ENCODE measurements at regions not wholly inside any gene's neighbourhood (a gene's known extent, or its start where the extent isn't known, plus 50 kb on each side); places are given as distances from the start of the nearest gene placed in this dataset.

DNA sequence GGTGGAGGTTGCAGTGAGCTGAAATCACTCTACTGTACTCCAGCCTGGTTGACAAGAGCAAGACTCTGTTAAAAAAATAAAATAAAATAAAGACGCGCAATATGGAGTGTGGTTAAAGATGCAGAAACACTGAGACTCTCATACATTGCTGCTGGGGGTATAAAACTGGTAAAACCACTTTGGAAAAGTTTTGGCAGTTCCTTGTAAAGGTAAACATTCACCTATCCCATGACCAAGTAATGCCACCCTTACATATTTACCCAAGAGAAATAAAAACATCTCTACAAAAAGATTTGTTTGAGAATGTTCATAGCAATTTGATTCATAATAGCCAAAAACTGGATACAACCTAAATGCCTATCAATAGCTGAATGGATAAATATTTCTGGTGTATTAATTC, 398.5 kb downstream of the PDCD6IP start:
- TF ChIP-seq, protein P1, sequence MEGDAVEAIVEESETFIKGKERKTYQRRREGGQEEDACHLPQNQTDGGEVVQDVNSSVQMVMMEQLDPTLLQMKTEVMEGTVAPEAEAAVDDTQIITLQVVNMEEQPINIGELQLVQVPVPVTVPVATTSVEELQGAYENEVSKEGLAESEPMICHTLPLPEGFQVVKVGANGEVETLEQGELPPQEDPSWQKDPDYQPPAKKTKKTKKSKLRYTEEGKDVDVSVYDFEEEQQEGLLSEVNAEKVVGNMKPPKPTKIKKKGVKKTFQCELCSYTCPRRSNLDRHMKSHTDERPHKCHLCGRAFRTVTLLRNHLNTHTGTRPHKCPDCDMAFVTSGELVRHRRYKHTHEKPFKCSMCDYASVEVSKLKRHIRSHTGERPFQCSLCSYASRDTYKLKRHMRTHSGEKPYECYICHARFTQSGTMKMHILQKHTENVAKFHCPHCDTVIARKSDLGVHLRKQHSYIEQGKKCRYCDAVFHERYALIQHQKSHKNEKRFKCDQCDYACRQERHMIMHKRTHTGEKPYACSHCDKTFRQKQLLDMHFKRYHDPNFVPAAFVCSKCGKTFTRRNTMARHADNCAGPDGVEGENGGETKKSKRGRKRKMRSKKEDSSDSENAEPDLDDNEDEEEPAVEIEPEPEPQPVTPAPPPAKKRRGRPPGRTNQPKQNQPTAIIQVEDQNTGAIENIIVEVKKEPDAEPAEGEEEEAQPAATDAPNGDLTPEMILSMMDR (IDR thresholded peaks at IDR 0.05; ENCODE audit: insufficient read depth, low read length, poor library complexity, severe bottlenecking): no peak
- TF ChIP-seq EZH2phosphoT487 (conservative IDR thresholded peaks at IDR 0.05; ENCODE audit: low read length): no peak
